IPS-15b (cell line): ENCODE measurements at regions not wholly inside any gene's neighbourhood (a gene's known extent, or its start where the extent isn't known, plus 50 kb on each side); places are given as distances from the start of the nearest gene placed in this dataset.
"Not testable (repeated sequence)": the region's sequence is repeated elsewhere in the genome, so short reads cannot be mapped to it uniquely, and the experiment has no call there.

Source experiments
- H3K27me3 ChIP-seq: one replicate; pipeline ENCODE4 v1.6.1; 2013; ENCODE audit warnings: low read length; ENCODE audit not compliant: control insufficient read depth, insufficient read depth
- H3K36me3 ChIP-seq: one replicate; pipeline ENCODE4 v1.6.1; 2013; ENCODE audit warnings: low read length; ENCODE audit not compliant: control insufficient read depth, insufficient read depth
- H3K4me1 ChIP-seq: one replicate; pipeline ENCODE4 v1.6.1; 2013; ENCODE audit warnings: mild to moderate bottlenecking, low read length; ENCODE audit not compliant: control insufficient read depth, insufficient read depth
- H3K4me3 ChIP-seq: one replicate; pipeline ENCODE4 v1.5.1; 2013; ENCODE audit warnings: low read depth, low read length
- H3K9ac ChIP-seq: one replicate; pipeline ENCODE4 v1.6.1; 2013; ENCODE audit warnings: low read depth, mild to moderate bottlenecking, low read length
- H3K9me3 ChIP-seq: one replicate; pipeline ENCODE4 v1.6.1; 2013; ENCODE audit warnings: mild to moderate bottlenecking, low read length; ENCODE audit not compliant: control insufficient read depth, insufficient read depth

DNA sequence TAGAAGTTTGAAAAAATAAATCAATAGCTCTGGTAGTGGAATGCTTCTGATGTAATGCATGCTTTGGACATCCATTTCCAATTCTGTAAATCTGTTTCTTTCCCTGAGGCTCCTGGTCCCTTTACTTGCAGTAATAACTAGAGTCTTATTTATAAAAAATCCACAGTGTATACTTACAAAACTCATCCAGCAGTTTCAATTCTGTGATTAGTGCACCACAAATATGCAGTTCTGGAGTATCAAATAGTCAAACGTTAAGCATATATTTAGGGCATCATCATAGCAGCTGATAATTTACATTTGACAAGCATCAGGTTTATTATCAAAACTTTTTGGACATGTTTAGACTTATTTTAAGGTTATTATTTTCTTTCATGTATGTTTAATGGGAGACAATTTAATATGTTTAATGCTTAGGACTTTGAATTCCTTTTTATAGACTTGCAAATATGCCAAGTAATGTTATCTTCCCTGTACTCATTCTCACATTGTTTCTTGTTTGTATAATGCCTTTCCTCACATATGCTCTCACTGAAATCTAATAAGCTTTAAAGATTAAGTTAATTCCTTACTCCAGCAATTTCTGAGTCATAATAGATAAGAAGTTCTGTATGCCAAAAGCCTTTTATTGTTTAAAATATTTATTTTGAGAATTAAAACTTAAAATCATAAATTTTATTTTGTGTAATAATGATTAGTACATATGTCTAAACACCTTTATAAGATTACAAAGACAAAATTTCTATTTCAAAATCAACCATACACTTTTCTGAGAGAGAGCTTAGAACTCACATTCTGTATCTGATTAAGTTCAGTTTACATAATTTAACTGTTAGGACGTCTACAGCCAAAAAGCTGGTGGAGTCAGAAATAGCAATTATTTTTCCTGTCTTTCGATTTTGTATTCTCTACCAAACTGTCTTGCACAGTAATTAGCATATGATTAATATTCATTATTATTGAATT is 341.5 kb upstream of the TMEFF2 start:
- no peak overlapping the region for H3K9ac ChIP-seq
- H3K4me1 ChIP-seq: no peaks in the 10 kb centered on the region
- H3K36me3 ChIP-seq: no peaks in the 10 kb centered on the region
- H3K27me3 ChIP-seq: no peaks in the 10 kb centered on the region
- H3K4me3 ChIP-seq: no peak overlapping the region
- no peaks in the 10 kb centered on the region for H3K9me3 ChIP-seq

GRCh38 chr2:192534072-192534471 is 339.3 kb upstream of the TMEFF2 start:
- H3K9me3 ChIP-seq: no peaks in the 10 kb centered on the region
- no peaks in the 10 kb centered on the region for H3K4me1 ChIP-seq
- H3K9ac ChIP-seq: no peak overlapping the region
- no peaks in the 10 kb centered on the region for H3K27me3 ChIP-seq
- H3K36me3 ChIP-seq: no peaks in the 10 kb centered on the region
- no peak overlapping the region for H3K4me3 ChIP-seq

DNA sequence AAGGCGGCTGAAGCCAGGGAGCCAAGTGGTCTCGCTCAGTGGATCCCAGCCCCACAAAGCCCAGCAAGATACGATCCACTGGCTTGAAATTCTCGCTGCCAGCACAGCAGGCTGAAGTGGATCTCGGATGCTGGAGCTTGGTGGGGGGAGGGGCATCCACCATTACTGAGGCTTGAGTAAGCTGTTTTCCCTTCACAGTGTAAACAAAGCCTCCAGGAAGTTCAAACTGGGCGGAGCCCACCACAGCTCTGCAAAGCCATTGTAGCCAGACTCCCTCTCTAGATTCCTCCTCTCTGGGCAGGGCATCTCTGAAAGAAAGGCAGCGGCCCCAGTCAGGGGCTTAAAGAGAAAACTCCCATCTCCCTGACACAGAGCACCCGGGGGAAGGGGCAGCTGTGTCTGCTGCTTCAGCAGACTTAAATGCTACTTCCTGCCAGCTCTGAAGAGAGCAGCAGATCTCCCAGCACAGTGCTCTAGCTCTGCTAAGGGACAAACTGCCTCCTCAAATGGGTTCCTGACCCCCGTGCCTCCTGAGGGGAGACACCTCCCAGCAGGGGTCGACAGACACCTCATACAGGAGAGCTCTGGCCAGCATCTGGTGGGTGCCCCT is 330.0 kb upstream of the TMEFF2 start:
- H3K9ac ChIP-seq, H3K4me1 ChIP-seq, H3K9me3 ChIP-seq, H3K36me3 ChIP-seq, H3K4me3 ChIP-seq, H3K27me3 ChIP-seq: not testable (repeated sequence)

GRCh38 chr2:192524214-192524613 is 329.5 kb upstream of the TMEFF2 start:
- H3K9me3 ChIP-seq, H3K36me3 ChIP-seq, H3K9ac ChIP-seq, H3K27me3 ChIP-seq, H3K4me1 ChIP-seq, H3K4me3 ChIP-seq: not testable (repeated sequence)

DNA sequence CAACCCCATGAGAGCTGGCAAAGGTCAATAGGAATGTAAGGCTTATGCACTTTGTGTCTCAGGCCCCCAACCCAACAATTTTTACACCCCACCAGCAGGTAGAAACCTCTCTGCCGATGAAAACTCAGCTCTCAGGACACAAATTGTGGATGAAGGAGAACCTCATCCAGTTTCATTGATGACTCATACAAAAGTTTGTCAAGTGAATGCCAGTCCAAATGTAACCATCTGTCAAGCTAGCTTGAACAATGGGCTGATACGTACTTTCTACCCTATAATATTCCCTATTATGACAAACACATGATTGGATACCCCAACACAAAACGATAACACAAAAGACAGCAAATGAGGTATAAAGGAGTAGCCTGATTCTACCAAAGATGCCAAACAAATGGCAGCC is 321.2 kb upstream of the TMEFF2 start:
- Histone ChIP-seq H3K36me3 (no peaks in the 10 kb centered on the region), H3K9me3 (no peaks in the 10 kb centered on the region), H3K9ac (no peak overlapping the region), H3K4me1 (no peaks in the 10 kb centered on the region), H3K4me3 (no peak overlapping the region), H3K27me3 (no peaks in the 10 kb centered on the region)

DNA sequence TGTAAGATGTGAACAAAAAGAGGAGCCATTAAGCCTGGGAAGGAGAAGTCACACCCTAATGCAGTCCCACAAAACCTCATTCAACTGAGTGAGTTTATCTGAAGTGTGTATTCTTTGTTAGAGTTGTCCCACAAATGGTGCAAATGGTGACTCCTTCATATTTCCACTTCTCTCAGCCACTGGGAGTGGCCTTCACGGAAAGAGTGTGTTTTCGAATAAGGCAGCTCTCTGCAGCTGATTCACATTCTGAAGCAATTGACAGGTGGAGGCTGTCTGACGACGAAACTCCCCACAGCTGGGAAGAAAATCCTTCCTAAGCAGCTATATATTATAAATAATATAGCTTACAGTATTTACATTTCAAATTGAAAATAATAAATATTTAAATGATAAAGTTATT is 318.8 kb upstream of the TMEFF2 start:
- Histone ChIP-seq H3K9ac (no peak overlapping the region), H3K36me3 (no peaks in the 10 kb centered on the region), H3K4me1 (no peaks in the 10 kb centered on the region), H3K4me3 (no peak overlapping the region), H3K9me3 (no peaks in the 10 kb centered on the region), H3K27me3 (no peaks in the 10 kb centered on the region)

DNA sequence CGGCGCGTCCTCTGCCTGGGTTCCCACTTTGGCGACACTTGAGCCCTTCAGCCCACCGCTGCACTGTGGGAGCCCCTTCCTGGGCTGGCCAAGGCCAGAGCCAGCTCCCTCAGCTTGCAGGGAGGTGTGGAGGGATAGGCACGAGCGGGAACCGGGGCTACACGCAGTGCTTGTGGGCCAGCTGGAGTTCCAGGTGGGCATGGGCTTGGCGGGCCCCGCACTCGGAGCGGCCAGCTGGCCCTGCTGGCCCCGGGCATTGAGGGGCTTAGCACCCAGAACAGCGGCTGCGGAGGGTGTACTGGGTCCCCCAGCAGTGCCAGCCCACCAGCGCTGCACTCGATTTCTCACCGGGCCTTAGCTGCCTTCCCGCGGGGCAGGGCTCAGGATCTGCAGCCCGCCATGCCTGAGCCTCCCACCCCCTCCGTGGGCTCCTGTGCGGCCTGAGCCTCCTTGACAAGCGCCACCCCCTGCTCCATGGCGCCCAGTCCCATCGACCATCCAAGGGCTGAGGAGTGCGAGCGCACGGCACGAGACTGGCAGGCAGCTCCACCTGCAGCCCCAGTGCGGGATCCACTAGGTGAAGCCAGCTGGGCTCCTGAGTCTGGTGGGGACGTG is 313.2 kb upstream of the TMEFF2 start:
- not testable (repeated sequence) for H3K9me3 ChIP-seq, H3K36me3 ChIP-seq, H3K4me1 ChIP-seq, H3K9ac ChIP-seq, H3K27me3 ChIP-seq, H3K4me3 ChIP-seq

- Histone ChIP-seq H3K36me3 (no peaks in the 10 kb centered on the region), H3K9me3 (no peaks in the 10 kb centered on the region), H3K4me1 (no peaks in the 10 kb centered on the region), H3K27me3 (no peaks in the 10 kb centered on the region), H3K4me3 (no peak overlapping the region), H3K9ac (no peak overlapping the region)
Observed at GRCh38 chr2:192500550-192501200, 305.9 kb upstream of the TMEFF2 start.

DNA sequence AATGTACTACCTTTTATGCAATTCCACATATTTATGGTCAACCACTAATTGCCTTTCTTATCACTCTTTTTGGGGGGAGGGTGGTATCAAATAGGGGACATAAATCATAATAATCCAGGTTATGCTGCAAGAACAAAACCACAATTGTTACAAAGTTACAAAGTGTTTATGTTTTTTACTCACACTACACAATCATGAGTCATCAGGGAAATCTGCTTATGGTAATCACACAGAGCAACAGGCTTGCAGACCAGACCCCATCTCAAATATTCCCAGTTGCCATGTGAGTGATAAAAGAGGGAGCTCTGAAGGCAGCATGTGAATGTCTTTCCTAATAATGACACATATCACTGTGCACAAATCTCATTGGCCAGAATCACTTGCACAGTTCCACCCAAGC is 304.7 kb upstream of the TMEFF2 start:
- Histone ChIP-seq H3K9ac (no peak overlapping the region), H3K4me1 (no peaks in the 10 kb centered on the region), H3K9me3 (no peaks in the 10 kb centered on the region), H3K27me3 (no peaks in the 10 kb centered on the region), H3K36me3 (no peaks in the 10 kb centered on the region), H3K4me3 (no peak overlapping the region)

- no peaks in the 10 kb centered on the region for H3K9me3 ChIP-seq
Observed at GRCh38 chr2:192498747-192499146, 304.0 kb upstream of the TMEFF2 start.

DNA sequence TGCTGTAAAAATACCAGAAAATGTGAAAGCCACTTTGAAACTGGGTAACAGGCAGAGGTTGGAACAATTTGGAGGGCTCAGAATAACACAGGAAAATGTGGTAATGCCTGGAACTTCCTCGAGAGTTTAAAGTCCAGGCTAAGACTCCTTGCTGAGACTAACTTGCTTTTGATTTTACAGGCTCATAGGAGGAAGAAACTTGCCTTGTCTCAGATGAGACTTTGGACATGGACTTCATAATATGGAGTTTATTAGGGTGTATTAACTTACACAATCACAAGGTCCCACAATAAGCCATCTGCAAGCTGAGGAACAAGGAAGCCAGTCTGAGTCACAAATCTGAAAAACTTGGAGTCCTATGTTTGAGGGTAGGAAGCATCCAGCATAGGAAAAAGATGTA is 293.4 kb upstream of the TMEFF2 start:
- H3K4me3 ChIP-seq, H3K4me1 ChIP-seq, H3K9me3 ChIP-seq, H3K9ac ChIP-seq, H3K27me3 ChIP-seq, H3K36me3 ChIP-seq: not testable (repeated sequence)

More at GRCh38 chr2:192498747-192499146, 304.0 kb upstream of the TMEFF2 start:
- no peaks in the 10 kb centered on the region for H3K4me1 ChIP-seq
- H3K4me3 ChIP-seq: no peak overlapping the region
- no peak overlapping the region for H3K9ac ChIP-seq
- H3K36me3 ChIP-seq: no peaks in the 10 kb centered on the region
- no peaks in the 10 kb centered on the region for H3K27me3 ChIP-seq
